ENCODE measurements at regions not wholly inside any gene's neighbourhood (a gene's known extent, or its start where the extent isn't known, plus 50 kb on each side); places are given as distances from the start of the nearest gene placed in this dataset.
"Not testable (repeated sequence)": the region's sequence is repeated elsewhere in the genome, so short reads cannot be mapped to it uniquely, and the experiment has no call there.

DNA sequence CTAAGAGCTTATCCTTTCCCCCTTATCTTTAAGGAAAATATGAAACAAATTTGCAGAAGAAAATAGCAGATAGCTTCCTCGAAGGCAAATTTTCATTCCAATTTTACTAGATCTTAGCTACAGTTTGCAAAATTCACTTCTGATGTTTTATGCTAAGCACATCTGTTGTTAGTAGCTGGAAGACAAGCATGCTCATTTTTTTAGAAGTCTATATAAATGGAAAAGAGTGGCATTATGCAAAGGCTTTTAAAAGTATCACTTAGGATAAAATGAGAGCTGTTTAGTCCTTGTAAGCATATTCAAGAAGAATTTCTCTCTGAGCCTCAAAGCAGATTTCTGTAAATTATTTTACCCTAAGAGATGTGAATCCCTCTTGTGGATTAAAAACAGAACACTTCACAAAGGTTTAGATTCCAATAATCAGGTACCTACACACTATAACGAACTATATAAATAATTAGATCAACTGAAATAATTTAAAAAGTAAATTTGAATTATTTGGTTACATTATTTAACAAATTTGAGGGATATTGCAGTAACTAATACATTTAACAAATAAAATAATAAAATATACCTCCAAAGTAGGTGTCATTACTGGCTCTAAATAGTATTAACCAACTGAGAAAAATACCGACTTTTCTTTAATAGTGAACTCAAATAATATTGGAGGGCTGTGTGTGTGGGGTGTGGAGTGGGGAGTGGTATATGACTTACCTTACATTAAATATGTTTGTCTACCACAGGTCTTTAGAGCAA is 307.1 kb downstream of the SEMA3D start:
- no peak overlapping the region for H3K27ac ChIP-seq
- TF ChIP-seq, protein P1, sequence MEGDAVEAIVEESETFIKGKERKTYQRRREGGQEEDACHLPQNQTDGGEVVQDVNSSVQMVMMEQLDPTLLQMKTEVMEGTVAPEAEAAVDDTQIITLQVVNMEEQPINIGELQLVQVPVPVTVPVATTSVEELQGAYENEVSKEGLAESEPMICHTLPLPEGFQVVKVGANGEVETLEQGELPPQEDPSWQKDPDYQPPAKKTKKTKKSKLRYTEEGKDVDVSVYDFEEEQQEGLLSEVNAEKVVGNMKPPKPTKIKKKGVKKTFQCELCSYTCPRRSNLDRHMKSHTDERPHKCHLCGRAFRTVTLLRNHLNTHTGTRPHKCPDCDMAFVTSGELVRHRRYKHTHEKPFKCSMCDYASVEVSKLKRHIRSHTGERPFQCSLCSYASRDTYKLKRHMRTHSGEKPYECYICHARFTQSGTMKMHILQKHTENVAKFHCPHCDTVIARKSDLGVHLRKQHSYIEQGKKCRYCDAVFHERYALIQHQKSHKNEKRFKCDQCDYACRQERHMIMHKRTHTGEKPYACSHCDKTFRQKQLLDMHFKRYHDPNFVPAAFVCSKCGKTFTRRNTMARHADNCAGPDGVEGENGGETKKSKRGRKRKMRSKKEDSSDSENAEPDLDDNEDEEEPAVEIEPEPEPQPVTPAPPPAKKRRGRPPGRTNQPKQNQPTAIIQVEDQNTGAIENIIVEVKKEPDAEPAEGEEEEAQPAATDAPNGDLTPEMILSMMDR (conservative IDR thresholded peaks at IDR 0.05) = no peak

DNA sequence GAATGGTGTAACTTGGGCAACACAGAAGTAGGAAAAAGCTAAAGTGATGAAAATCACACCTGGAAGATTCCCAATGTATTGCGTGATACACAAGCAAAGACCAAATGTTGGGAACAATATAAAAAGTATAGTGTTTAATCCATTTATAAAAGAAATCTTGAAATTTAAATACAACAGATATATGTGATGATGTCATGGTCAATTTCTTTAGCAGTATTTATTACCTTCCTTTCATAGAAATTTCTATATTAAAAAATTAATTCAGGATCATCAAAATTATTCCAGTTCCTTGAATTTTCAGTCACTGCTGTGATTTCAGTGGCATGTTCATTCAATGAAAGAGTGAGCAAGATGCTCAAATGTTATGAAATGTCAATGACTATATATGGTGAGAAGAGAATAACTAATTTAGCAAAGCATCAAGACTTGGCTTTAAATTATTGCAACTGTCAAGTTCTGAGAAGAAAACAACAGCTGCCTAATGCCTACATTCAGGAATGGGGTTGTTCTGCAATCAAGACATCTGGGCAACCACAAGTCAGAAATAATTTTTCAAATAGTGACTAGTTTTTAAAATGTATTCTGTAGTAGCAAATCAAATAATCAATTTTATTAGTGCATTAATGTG is 308.8 kb downstream of the SEMA3D start:
- TF ChIP-seq, protein P1 (conservative IDR thresholded peaks at IDR 0.05) = no peak
- no peak overlapping the region for H3K27ac ChIP-seq

DNA sequence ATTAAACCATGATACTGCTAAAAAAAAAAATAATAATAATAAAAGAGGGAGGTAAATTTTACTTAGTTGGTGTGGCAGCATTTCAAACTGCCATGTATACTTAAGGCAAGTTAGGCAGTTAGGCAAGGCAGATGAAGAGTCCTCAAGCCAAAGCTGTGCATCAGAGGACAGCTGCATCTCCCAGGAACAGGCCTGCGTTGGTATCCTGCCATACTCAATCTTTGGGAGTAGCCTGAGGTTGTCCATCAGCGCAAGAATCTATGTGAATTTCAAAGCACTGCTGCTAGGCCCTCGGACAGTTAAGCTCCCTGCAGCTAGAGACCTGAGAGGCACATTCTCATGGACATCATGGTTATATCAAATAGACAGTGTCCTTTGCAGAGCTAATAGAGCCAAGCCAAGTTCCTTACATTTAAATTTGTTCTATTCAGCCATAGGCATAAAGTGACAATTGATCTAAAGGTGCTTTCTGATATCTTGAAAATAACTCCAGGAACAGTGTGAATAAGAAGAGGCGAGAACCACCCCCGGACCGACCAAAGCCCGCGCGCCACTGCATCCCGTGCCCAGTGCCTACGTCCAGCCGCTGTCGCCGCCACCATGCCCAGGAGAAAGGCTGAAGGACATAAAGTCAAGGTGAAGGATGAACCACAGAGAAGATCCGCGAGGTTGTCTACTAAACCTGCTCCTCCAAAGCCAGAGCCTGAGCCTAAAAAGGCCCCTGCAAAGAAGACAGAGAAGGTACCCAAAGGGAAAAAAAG is 310.6 kb downstream of the SEMA3D start:
- TF ChIP-seq, protein P1 (conservative IDR thresholded peaks at IDR 0.05) = no peak
- H3K27ac ChIP-seq = no peak overlapping the region

DNA sequence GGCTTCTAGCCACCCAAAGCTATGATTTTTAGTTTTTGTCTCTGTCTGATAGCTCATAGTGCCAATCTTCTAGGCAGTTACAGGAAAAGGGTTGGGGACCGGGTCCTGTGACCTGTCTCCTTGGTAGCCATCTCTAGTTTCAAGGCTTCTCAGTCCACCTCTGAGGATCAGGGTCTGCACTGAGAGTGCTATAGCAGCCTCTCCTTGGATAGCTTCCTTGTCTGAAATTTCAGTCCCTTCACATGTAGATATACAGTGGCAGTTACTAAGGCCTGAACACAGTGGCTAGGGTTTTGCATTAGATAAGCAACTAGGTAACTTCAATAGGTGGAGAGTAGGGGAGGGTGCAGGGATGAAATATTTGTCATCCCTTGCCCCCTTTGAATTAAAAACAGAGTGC is 321.3 kb downstream of the SEMA3D start:
- TF ChIP-seq, protein P1 (conservative IDR thresholded peaks at IDR 0.05) = no peak
- no peak overlapping the region for H3K27ac ChIP-seq

DNA sequence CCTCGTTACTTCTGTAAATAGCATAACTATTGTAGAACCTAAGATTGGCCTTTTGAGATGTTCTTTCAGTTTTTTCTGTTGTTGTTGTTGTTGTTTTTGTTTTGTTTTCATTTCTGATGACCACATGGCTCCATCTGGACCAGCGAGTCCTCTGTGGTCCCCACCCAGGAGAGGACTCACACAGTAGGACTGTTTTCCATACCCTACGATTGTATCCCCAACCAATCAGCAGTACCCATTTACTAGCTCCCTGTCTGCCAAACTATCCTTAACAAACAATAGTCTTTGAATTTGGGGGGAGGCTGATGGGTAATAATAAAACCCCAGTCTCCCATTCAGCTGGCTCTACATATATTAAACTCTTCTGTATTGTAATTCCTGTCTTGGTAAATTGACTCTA is 329.5 kb downstream of the SEMA3D start:
- TF ChIP-seq, protein P1 (conservative IDR thresholded peaks at IDR 0.05) = no peak
- H3K27ac ChIP-seq = no peak overlapping the region

DNA sequence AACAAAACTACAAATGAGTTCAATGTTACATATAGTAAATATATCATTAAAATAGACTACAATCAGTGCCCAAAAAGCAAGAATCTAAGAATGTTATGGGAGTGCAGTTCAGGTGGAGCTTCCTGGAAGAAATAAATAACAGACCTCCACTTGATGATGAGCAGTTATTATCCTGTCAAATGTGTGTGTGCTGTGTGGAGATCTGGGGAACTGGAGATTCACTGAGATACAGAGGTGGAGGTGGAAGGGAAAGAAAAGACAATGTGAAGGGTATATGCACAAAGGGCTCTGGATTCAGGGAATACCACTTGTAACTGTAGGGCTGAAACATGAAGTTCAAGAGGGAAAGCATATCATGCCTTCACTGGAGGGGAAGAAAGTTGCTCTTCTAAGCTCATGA is 331.1 kb downstream of the SEMA3D start:
- TF ChIP-seq, protein P1 (conservative IDR thresholded peaks at IDR 0.05) = no peak
- H3K27ac ChIP-seq = no peak overlapping the region

DNA sequence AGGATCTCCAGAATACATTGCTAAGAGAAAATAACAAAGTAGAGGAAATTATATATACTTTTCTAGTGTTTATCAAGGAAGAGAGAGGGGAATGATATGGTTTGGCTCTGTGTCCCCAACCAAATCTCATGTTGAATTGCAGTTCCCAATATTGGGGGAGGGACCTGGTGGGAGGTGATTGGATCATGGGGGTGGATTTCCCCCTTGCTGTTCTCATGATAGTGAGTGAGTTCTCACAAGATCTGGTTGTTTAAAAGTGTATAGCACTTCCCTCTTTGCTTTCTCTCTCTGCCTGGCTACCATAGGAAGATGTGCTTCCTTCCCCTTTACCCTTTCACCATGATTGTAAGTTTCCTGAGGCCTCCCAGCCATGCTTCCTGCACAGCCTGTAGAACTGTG is 337.9 kb downstream of the SEMA3D start:
- H3K27ac ChIP-seq = not testable (repeated sequence)
